PC-3 (cell line): ENCODE measurements at regions not wholly inside any gene's neighbourhood (a gene's known extent, or its start where the extent isn't known, plus 50 kb on each side); places are given as distances from the start of the nearest gene placed in this dataset.

Source experiments
- ATAC-seq: fragments of 200-7000 bp; cut with Tn5 transposase; 2 replicates; pipeline ENCODE4 v1.9.1; 2020; ENCODE audit warnings: mild to moderate bottlenecking, moderate library complexity
- BruUV-seq: library from RNA; stranded (reverse); fragments of 400-500 nt; replicated peaks from 2 replicates; lab custom pipeline; 2021; lab: Mats Ljungman, UMichigan
- CTCF ChIA-PET: fragments of 300-600 bp; sonication (Branson Sonifier 250); formaldehyde crosslinking; loops from one replicate; lab custom pipeline; 2022; ENCODE audit warnings: antibody characterized with exemption; lab: Charles Lee
- POLR2A ChIA-PET: fragments of 300-600 bp; sonication (Branson Sonifier 250); formaldehyde crosslinking; loops from one replicate; lab custom pipeline; 2022; ENCODE audit warnings: antibody characterized with exemption; ENCODE audit not compliant: unreplicated experiment; lab: Charles Lee
- DNase-seq: peaks from one replicate; pipeline ENCODE4 v3.0.0-alpha.2; 2015
- H2AFZ ChIP-seq: fragments of 300-600 bp; sonication (generic); 2 replicates; pipeline ENCODE4 v1.6.0; 2016; ENCODE audit warnings: antibody characterized with exemption, low read length
- H3F3A ChIP-seq: fragments of 300-600 bp; sonication (generic); one replicate; pipeline ENCODE4 v1.6.0; 2017; ENCODE audit warnings: antibody characterized with exemption, low read length, control low read depth, mild to moderate bottlenecking; ENCODE audit not compliant: unreplicated experiment
- H3K27ac ChIP-seq: fragments of 300-600 bp; sonication (generic); 2 replicates; pipeline ENCODE4 v1.5.1; 2016; ENCODE audit warnings: mild to moderate bottlenecking, low read length
- H3K27me3 ChIP-seq: fragments of 300-600 bp; sonication (generic); 2 replicates; pipeline ENCODE4 v1.6.1; 2016; ENCODE audit warnings: low read length, mixed read lengths
- H3K36me3 ChIP-seq: fragments of 300-600 bp; sonication (generic); 2 replicates; pipeline ENCODE4 v1.6.1; 2016; ENCODE audit warnings: low read depth, mixed run types, low read length, mixed read lengths
- H3K4me1 ChIP-seq: fragments of 300-600 bp; sonication (generic); 2 replicates; pipeline ENCODE4 v1.5.1; 2016; ENCODE audit warnings: low read length; ENCODE audit not compliant: insufficient read depth
- H3K4me2 ChIP-seq: fragments of 300-600 bp; sonication (generic); 2 replicates; pipeline ENCODE4 v1.6.0; 2016; ENCODE audit warnings: low read length
- H3K4me3 ChIP-seq: fragments of 300-600 bp; sonication (generic); 2 replicates; pipeline ENCODE4 v1.5.1; 2016; ENCODE audit warnings: mild to moderate bottlenecking, low read length, mixed read lengths
- H3K79me2 ChIP-seq: fragments of 300-600 bp; sonication (generic); 2 replicates; pipeline ENCODE4 v1.6.1; 2017; ENCODE audit warnings: low read length, mixed read lengths
- H3K9ac ChIP-seq: fragments of 300-600 bp; sonication (generic); 2 replicates; pipeline ENCODE4 v1.6.0; 2016; ENCODE audit warnings: mild to moderate bottlenecking, low read length
- H3K9me2 ChIP-seq: fragments of 300-600 bp; sonication (generic); replicated peaks from 2 replicates; pipeline ENCODE4 v1.6.1; 2016; ENCODE audit warnings: mixed run types, low read length, mixed read lengths
- H3K9me3 ChIP-seq: fragments of 300-600 bp; sonication (generic); 2 replicates; pipeline ENCODE4 v1.6.1; 2016; ENCODE audit warnings: low read length, mixed read lengths
- H4K20me1 ChIP-seq: fragments of 300-600 bp; sonication (generic); 2 replicates; pipeline ENCODE4 v1.6.1; 2016; ENCODE audit warnings: low read length, mixed read lengths
- CTCF ChIP-seq: fragments of 300-600 bp; sonication (generic); conservative IDR thresholded peaks from 2 replicates; pipeline ENCODE4 v1.5.1; 2017; ENCODE audit warnings: antibody characterized with exemption, low read depth, mild to moderate bottlenecking, low read length
- EZH2 ChIP-seq: fragments of 300-600 bp; sonication (generic); IDR thresholded peaks from one replicate; pipeline ENCODE4 v1.6.1; 2017; ENCODE audit warnings: antibody characterized with exemption, mild to moderate bottlenecking, low read length; ENCODE audit not compliant: unreplicated experiment
- EZH2phosphoT487 ChIP-seq: fragments of 300-600 bp; sonication (generic); IDR thresholded peaks from 2 replicates; pipeline ENCODE4 v1.6.1; 2018; ENCODE audit warnings: mild to moderate bottlenecking, antibody characterized with exemption, low read length, borderline replicate concordance
- intact Hi-C: fragments of 100-400 bp; cut with micrococcal nuclease; formaldehyde crosslinking; loops from 2 replicates; pipeline ENCODE4 v1.9.0; 2023

- no peak overlapping the region for H3K4me3 ChIP-seq
- no peaks in the 10 kb centered on the region for H3F3A ChIP-seq
- H3K9ac ChIP-seq, result peak overlapping the region; percentile 19; the same call in 1 of the 2 replicates
- H3K4me2 ChIP-seq, result peak overlapping the region; percentile 30
- peaks cover 30% of the 10 kb centered on the region for H3K4me1 ChIP-seq
- no peaks in the 10 kb centered on the region for H3K9me2 ChIP-seq
- intact Hi-C loops, result loop anchor here (2.0 to 10.0 kb wide), 2 partner anchors 89 to 601 kb away; no protein-coding TSS in a partner anchor
- H3K79me2 ChIP-seq, result peaks cover 15% of the 10 kb centered on the region; the same call in 1 of the 2 replicates
- H3K27ac ChIP-seq, result peak overlapping the region; percentile 79
- CTCF ChIA-PET, result interaction anchor here (0.6 to 1.4 kb wide), 3 partner anchors 11 to 642 kb away, joined by 3 to 6 read pairs (median 6); no protein-coding TSS in a partner anchor
- H2AFZ ChIP-seq, result no peak overlapping the region
- no peaks in the 10 kb centered on the region for H4K20me1 ChIP-seq
- POLR2A ChIA-PET, result no interaction called here
- ATAC-seq (peak; percentile 48), DNase-seq (no peak)
- BruUV-seq, result no TSS peak
- H3K36me3 ChIP-seq, result no peaks in the 10 kb centered on the region
- TF ChIP-seq EZH2, result no peak
- TF ChIP-seq CTCF, result no peak
- H3K27me3 ChIP-seq, result no peaks in the 10 kb centered on the region
- no peaks in the 10 kb centered on the region for H3K9me3 ChIP-seq
These were observed 361.8 kb downstream of the MFSD1 start for GRCh38 chr3:159163656-159164055.

GRCh38 chr3:159165961-159166360 is 364.1 kb downstream of the MFSD1 start:
- Histone ChIP-seq H3K4me2 (no peak overlapping the region), H3K27ac (no peak overlapping the region), H3K9me2 (no peaks in the 10 kb centered on the region), H2AFZ (no peak overlapping the region), H3K79me2 (peaks cover 15% of the 10 kb centered on the region; the same call in 1 of the 2 replicates), H3K36me3 (no peaks in the 10 kb centered on the region), H3K4me1 (peaks cover 35% of the 10 kb centered on the region), H4K20me1 (no peaks in the 10 kb centered on the region), H3F3A (no peaks in the 10 kb centered on the region), H3K27me3 (no peaks in the 10 kb centered on the region), H3K4me3 (no peak overlapping the region), H3K9me3 (no peaks in the 10 kb centered on the region), H3K9ac (no peak overlapping the region)
- no TSS peak for BruUV-seq
- DNase-seq (no peak), ATAC-seq (no peak)
- ChIA-PET CTCF (no interaction called here), POLR2A (interaction anchor here (0.5 kb wide), 1 partner anchor 599 kb away, joined by 5 read pairs; no protein-coding TSS in a partner anchor)
- intact Hi-C loops, result loop anchor here (2.0 to 10.0 kb wide), 2 partner anchors 87 to 599 kb away; no protein-coding TSS in a partner anchor
- TF ChIP-seq EZH2, result no peak
- no peak for TF ChIP-seq EZH2phosphoT487
- TF ChIP-seq CTCF, result no peak

- peaks cover 46% of the 10 kb centered on the region for H3K4me1 ChIP-seq
- no peak overlapping the region for H3K4me2 ChIP-seq
- no peaks in the 10 kb centered on the region for H3F3A ChIP-seq
- H3K9me3 ChIP-seq, result no peaks in the 10 kb centered on the region
- ChIA-PET POLR2A (no interaction called here), CTCF (no interaction called here)
- H2AFZ ChIP-seq, result no peak overlapping the region
- H4K20me1 ChIP-seq, result no peaks in the 10 kb centered on the region
- TF ChIP-seq EZH2, result no peak
- no peak for TF ChIP-seq CTCF
- TF ChIP-seq EZH2phosphoT487, result no peak
- no TSS peak for BruUV-seq
- no peak overlapping the region for H3K27ac ChIP-seq
- H3K79me2 ChIP-seq, result peaks cover 25% of the 10 kb centered on the region
- no peaks in the 10 kb centered on the region for H3K27me3 ChIP-seq
- DNase-seq (no peak), ATAC-seq (no peak)
- H3K4me3 ChIP-seq, result no peak overlapping the region
- H3K9ac ChIP-seq, result no peak overlapping the region
- H3K9me2 ChIP-seq, result no peaks in the 10 kb centered on the region
- intact Hi-C loops, result loop anchor here (10.0 kb wide), 1 partner anchor 598 kb away; no protein-coding TSS in a partner anchor
- no peaks in the 10 kb centered on the region for H3K36me3 ChIP-seq
These were observed 365.2 kb downstream of the MFSD1 start for GRCh38 chr3:159166899-159167586.
